ENCODE measurements at regions not wholly inside any gene's neighbourhood (a gene's known extent, or its start where the extent isn't known, plus 50 kb on each side); places are given as distances from the start of the nearest gene placed in this dataset.

DNA sequence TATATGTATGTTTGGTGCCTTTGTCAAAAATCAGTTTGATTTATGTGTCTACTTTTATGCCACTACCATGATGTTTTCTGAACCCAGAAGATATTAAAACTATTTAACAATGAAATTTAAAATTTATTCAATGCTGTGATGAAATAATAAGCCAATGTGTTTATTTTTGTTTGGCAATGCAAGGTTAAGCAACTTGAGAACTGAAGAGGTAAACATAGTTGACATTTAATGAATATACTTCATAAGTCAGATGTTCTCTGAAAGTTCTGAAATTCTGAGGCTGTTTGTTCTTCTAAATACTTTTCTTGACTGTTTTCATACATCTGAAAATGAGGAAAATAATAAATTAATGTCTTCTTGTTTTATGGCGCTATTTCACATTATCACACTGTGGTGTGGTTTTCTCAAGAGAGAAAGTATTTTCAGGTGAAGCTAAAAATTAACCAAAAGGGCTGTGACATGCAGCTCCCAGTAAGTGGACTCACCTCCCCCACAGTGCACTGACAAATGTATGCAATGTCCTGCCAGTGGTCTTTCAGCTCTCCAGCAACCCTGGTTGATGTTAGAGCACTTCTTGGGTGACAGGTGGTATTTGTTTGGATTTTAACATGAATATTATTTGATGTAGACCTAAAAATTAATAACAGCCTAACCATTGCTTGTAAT lies 863.6 kb upstream of the SALL3 start:
- no peak for DNase-seq (ENCODE audit: low read depth)

- no peak for DNase-seq (ENCODE audit: low read depth)
These were observed 856.3 kb upstream of the SALL3 start for GRCh38 chr18:78123144-78123909.

DNA sequence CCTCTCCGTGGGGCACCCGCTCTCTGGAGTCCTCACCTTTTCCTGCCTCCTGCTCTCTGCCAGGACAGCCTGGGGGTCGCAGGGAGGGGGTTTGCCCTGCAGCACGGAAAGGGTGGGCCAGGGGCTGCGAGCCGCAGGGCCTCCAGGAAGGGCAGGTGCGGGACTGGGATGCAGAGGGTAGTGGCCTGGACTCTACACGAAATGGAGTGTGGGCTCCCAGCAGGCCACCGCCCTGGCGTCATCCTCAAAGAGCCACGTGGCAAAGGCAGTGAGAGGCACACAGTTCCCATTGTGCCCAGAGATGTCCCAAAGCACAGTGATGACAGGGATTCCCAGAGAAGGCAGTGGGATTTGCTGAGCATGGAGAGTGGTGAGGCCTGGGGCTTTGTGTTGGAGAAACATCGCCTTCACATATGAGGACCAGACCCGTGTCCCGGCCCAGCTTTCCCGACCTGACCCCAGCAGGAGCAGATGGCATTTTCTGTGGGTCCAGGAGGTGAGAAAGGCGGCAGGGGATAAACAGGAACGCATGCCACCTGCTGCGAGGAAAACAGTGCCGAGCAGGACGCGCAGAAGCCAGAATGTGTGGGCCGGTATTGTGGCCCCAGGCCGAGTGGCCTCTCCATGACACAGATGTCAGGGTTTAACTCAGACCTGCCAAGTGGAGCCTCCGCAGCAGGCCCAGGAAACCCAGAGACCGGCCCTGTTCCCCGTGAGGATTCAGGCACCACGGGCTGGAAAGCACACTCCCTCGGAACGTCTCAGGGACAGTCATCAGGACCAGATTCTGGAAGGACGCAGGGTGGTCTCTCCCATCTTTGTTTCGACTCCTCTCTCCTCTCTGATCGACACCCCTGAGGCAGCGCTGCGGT lies 855.5 kb upstream of the SALL3 start:
- no peak for DNase-seq (ENCODE audit: low read depth)

- DNase-seq (ENCODE audit: low read depth), result no peak
These were observed 854.3 kb upstream of the SALL3 start for GRCh38 chr18:78125206-78125896.

GRCh38 chr18:78126106-78126505 lies 853.5 kb upstream of the SALL3 start:
- no peak for DNase-seq (ENCODE audit: low read depth)

DNA sequence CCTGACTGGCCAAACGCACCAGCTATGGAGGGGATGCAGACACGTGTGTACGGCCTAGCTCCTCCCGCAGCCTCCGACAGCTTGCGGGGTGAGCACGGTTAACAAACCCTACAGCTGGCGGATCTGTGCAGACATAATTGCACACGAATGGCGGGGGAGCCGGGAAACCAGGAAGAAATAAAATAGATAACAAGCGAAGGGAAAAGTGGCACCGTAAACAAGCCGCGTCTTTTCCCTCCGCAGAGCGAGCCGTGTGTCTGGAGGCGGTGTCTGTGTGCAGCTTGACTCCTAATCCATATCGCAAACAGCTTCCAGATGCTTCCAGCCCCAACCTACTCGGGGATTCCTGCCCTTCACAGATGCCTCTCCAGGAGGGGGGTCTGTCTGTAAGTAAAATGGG lies 853.1 kb upstream of the SALL3 start:
- DNase-seq (ENCODE audit: low read depth), result no peak

DNA sequence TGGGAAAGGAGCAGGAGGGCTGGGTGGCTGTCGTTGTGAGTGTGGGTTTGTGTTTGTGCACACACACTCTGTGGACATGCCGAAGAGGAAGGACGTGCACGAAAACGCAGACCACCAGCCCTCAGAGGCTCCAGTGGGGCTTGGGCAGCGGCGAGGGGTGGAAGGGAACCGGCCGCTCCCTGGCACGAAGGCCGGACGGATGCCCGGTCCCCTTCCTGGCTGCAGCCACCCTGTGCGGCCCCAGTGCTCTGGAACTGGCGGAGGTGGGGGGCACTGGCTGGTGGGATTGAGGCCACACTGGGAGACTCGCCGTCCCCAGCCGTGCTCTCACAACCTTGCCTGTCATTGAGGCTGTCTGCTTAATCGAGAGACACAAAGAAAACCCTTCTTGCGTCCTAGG lies 852.6 kb upstream of the SALL3 start:
- DNase-seq (ENCODE audit: low read depth), result no peak

- DNase-seq (ENCODE audit: low read depth), result no peak
These were observed 851.6 kb upstream of the SALL3 start for GRCh38 chr18:78128004-78128403.

DNA sequence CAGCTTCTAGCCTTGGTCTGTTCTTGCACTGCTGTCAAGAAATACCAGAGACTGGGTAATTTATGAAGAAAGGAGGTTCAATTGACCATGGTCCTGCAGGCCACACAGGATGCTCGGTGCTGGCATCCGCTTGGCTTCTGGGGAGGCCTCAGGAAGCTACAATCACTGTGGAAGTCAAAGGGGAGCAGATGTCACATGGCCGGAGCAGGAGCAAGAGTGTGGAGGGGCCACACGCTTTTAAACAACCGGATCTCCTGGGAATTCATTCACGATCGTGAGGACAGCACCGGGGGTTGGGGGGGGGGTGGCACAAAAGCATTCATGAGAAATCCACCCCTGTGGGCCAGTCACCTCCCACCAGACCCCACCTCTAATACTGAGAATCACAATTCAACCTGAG lies 850.4 kb upstream of the SALL3 start:
- DNase-seq (ENCODE audit: low read depth), result no peak

GRCh38 chr18:78130232-78131195 lies 849.1 kb upstream of the SALL3 start:
- no peak for DNase-seq (ENCODE audit: low read depth)

- DNase-seq (ENCODE audit: low read depth), result no peak
These were observed 845.9 kb upstream of the SALL3 start for GRCh38 chr18:78133729-78134128.

- DNase-seq (ENCODE audit: low read depth), result no peak
These were observed 842.6 kb upstream of the SALL3 start for GRCh38 chr18:78136986-78137385.

DNA sequence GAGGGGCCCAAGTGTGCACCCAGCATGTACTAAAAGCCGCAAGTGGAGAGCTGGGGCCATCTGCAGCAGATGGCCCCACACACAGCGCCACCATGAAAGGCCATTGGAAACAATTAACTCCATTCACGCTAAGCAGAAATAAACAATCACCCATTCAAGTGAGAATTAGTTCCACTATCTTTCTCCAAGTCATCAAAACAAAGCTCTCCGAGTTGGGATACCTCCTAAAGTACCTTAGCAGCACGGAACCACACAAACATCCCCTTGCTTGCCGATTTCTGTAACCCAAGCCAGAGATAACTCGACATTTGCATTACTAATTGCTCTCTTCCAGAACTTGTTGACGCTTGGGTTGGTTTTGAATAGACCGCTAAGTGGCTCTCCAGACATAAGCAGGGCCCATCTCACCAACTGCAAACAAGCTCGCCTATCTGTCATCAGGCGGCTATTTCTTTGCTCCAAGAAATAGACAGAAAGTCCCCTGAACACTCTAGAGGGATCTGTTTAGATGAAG lies 840.6 kb upstream of the SALL3 start:
- no peak for DNase-seq (ENCODE audit: low read depth)

DNA sequence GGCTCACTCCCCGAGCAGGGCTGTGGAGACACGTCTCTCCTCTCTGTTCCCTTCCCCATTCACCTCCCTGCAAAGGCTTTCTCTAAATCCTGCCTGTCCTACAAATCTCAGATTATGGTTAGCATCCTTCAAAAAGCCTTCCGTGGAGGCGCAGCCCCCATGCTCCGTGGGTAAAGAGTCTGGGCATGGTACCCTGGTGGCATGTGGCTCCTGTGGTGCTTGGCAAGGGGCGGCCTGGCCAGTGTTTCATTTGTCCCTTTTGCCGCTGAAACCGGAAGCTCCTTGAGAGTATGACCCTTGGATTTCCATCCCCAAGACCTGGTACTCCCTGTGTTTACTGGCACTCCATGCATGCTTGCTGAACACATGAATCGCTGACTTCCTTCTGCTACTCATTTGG lies 839.3 kb upstream of the SALL3 start:
- DNase-seq (ENCODE audit: low read depth), result no peak

GRCh38 chr18:78144669-78145068 lies 834.9 kb upstream of the SALL3 start:
- no peak for DNase-seq (ENCODE audit: low read depth)

DNA sequence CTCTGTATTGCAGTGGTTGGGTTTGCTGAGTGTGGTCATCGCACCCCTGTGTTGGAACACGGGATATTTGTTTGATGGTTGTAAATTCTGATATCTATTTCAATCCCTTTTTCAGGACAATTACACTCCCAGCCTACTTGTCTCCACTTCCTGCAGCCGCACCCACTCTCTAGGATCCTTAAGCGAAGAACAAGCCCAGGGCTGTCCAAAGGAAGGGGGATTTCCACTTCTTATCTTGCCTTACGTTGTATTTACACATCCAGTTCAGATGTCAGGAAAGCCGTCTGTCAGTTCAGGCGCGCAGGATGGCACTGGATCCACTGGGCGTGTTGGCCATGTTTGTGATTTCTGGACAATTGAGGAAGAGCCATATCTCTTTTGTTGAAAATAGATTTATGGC lies 834.5 kb upstream of the SALL3 start:
- no peak for DNase-seq (ENCODE audit: low read depth)

GRCh38 chr18:78146136-78147085 lies 833.2 kb upstream of the SALL3 start:
- DNase-seq (ENCODE audit: low read depth), result no peak

DNA sequence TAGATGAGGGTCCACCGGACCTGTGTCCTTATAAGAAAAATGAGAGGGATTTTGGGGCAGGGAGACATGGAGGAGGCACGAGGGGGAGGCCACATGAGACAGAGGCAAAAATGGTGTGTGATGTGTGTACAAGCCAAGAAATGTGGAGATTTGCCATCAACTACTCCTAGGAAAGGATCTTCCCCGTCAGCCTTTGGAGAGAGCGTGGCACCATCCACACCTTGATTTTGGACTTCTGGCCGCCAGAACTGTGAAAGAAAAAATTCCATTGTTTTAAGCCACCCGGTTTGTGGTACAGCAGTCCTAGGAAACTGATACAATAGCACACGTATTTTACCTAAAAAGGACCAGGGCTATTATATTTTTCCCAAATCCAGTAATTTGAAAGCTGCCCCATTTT lies 829.0 kb upstream of the SALL3 start:
- no peak for DNase-seq (ENCODE audit: low read depth)

DNA sequence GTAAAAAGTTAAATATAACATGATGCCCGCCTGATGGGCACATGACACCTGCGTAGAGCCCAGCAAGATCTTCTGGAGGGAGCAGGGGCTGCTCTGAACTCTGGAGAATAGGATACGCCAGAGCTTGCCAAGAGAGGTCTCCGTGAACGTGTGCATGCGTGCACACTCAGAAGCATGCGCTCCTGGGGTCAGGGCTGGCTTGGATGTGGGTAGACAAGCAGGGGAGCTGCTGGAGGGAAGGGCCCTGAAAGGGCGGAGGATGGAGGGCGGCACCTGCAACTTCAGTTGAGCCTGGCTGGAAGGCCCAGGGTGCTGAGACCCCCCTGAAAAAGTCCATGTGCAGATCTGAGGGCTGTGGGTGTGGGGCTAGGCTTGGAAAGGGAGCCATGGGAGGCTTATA lies 828.4 kb upstream of the SALL3 start:
- no peak for DNase-seq (ENCODE audit: low read depth)

Measured in activated gamma-delta T cell treated with anti-CD3 and anti-CD28 coated beads, Interleukin-2, amount 50 U/mL, for 16 hours (primary cell).